GM11168 (cell line): ENCODE measurements at regions not wholly inside any gene's neighbourhood (a gene's known extent, or its start where the extent isn't known, plus 50 kb on each side); places are given as distances from the start of the nearest gene placed in this dataset.

Experiments used
- in situ Hi-C: fragments of 300-500 bp; cut with MboI; formaldehyde crosslinking; loops from one replicate; pipeline ENCODE4 v1.12.0; 2022; ENCODE audit warnings: low sequenced_read_pairs; ENCODE audit not compliant: unreplicated experiment

- in situ Hi-C loops = no loop called here
Observed at GRCh38 chr3:103089758-103090157, 654.9 kb downstream of the ZPLD1 start.

- in situ Hi-C loops = no loop called here
Observed at GRCh38 chr3:103105206-103105605, 670.4 kb downstream of the ZPLD1 start.

GRCh38 chr3:103112273-103112672 is 677.5 kb downstream of the ZPLD1 start:
- in situ Hi-C loops = no loop called here

DNA sequence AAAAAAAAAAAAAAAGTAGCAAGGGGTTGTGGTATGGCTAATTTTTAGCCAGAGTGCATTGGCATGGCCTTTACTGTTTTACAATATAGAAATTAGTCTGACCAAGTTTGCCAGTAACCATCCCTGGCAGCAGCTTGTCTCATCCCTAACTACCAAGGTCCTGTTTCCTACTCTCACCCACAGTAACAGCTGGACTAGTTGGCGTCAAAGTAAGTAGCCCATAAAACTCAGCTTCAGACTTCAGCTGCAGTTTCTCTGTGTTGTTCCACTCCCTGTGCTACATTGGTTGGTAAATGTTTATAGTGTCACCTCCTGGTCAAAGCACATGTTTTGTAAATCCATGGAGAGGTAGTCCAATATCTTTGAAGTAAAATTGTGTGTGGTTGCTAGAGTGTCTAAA is 691.3 kb downstream of the ZPLD1 start:
- in situ Hi-C loops = no loop called here

GRCh38 chr3:103127098-103127630 is 692.3 kb downstream of the ZPLD1 start:
- in situ Hi-C loops = no loop called here

- in situ Hi-C loops = no loop called here
Observed at GRCh38 chr3:103127737-103128136, 692.9 kb downstream of the ZPLD1 start.

DNA sequence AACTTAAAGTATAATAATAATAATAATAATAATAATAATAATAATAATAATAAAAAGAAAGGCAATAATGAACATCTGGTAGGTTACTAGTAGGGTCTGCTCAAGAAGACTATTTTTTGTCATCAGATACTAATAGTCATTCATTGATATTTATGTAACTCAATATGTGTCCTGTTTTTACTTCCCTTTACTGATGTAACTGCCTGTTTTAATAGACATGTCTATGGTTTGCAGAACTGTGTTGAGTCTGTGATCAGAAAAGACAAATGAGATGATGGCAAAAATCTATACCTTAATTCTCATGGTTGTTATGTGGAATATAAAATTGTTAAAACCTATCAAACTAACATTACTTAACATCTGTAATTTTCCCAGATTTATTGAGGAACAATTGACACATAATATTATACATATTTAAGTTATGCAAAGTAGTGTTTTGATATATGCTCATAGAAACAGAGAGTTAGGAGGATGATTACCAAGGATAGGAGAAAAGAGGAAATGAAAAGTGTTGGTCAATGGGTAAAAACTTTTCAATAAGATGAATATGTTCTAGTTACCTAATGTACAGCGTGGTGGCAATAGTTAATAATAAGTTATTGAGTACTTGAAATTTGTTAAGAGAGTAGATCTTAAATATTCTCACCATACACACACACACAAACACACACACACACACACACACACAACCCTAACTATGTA is 699.4 kb downstream of the ZPLD1 start:
- in situ Hi-C loops = no loop called here

- in situ Hi-C loops = no loop called here
Observed at GRCh38 chr3:103136621-103137020, 701.8 kb downstream of the ZPLD1 start.

DNA sequence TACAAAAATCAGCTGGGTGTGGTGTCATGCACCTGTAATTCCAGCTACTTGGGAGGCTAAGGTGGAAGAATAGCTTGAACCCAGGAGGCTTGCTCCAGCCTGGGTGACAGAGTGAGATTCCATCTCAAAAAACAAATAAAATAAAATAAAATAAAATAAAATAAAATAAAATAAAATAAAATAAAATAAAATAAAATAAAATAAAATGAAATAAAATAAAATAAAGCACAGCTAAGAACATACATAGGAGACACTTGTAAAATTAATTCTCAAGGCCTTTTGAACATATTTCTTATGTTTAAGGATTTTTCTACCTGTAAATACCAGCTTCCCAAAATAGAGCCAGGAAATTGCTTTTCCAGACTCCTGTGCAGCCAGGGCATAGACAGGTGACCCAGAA is 703.0 kb downstream of the ZPLD1 start:
- in situ Hi-C loops = no loop called here

GRCh38 chr3:103158183-103158582 is 723.4 kb downstream of the ZPLD1 start:
- in situ Hi-C loops = no loop called here

DNA sequence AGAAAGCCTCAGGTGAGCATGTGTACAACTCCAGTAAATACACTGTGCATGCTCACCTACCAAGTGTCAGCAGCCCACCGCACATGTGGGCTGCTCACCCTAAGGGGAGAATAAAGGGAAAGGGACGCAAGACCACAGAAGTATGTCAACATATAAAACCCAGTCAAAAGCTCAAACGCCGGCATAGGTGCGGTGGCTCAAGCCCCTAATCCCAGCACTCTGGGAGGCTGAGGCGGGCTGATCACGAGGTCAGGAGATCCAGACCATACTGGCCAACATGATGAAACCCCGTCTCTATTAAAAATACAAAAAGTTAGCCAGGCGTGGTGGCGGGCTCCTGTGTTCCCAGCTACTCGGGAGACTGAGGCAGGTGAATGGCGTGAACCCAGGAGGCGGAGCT is 732.1 kb downstream of the ZPLD1 start:
- in situ Hi-C loops = no loop called here

DNA sequence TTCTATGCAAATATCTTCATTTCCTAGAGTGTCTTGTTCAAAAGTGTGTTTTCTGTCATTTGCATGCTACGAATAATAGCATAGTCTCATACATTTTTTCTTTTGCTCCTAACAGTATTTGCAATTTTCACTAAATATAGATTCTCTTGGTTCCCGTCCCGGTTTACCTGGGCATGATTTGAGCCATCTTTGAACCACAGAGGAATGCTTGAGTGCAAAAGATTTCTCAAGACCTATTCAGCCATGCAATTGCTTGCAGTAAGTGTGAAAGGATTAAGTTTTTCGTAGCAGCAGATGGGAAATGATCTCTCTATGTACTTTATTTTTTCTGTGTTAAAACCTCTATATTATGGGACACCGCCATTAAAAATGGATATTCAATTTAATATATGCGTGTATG is 733.0 kb downstream of the ZPLD1 start:
- in situ Hi-C loops = no loop called here

DNA sequence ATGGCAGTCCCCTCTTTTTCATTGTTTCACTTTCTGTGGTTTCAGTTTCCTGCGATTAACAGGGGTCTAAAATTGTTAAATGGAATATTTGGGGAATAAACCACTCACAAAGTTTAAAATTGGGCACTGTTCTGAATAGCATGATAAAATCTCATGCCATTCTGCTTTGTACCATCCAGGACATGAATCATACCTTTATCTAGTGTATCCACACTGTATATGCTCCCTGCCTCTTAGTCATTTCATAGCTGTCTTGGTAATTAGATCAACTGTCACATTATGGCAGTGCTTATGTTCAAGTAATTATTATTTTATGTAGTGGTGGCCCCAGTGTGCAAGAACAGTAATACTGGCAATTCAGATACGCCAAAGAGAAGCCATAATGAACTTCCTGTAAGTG is 734.5 kb downstream of the ZPLD1 start:
- in situ Hi-C loops = no loop called here

- in situ Hi-C loops = no loop called here
Observed at GRCh38 chr3:103170651-103171050, 735.8 kb downstream of the ZPLD1 start.

DNA sequence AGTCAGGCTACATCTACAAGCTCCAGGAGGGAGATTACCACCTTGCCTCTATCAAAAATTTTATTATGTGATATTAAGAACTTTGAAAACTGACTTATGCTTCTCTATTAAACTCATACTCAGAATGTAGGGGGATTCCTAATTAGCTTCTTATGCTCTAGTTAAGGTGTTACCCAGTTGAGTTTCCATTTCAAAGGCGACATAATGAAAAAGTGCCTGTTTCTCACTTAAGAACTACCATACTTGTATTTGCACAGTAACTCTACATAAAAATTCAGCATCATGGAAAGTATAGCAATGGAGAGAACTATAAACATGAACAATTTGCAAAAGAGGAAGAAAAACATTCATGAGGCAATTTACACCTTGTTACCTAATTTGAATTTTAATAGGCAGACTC is 739.1 kb downstream of the ZPLD1 start:
- in situ Hi-C loops = no loop called here

GRCh38 chr3:103181160-103181559 is 746.3 kb downstream of the ZPLD1 start:
- in situ Hi-C loops = no loop called here

DNA sequence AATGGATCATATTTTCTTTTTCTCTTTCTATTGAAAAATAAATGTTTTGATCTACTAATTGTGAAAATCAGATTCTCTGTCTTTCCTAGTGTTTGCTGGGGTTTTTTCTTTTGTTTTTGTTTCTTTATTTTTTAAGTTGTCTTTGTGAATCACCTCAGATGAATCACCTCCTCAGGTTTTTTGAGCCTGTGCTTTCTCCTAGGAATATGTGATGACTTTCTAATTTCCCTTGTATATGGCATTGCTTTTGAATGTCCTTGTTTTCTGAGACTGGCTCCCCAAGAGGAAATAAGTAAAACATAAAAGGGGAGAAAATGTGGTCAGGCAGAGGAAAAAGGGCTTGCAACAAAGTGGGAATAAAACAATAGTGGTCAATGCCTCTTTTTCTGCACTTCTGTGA is 750.0 kb downstream of the ZPLD1 start:
- in situ Hi-C loops = no loop called here

DNA sequence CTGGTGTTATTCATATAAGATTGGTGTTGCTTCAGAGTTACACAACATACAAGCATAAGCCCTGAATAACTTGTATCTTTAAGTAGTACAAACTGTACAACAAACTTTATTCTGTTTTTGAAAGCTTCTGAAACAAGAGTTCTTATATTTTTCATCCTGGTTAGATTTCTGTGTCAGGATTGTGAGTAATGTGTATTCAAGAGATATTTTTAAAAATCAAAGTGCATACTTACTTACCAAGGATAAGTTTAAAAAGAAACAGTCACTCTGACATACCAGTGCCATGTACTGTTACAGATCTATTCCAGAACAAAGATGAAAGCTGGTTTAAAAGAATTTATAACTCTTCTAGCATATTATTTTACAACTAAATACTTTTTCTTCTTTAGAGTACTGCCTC is 755.1 kb downstream of the ZPLD1 start:
- in situ Hi-C loops = no loop called here

GRCh38 chr3:103195216-103195615 is 760.4 kb downstream of the ZPLD1 start:
- in situ Hi-C loops = no loop called here

GRCh38 chr3:103203441-103203840 is 768.6 kb downstream of the ZPLD1 start:
- in situ Hi-C loops = no loop called here

DNA sequence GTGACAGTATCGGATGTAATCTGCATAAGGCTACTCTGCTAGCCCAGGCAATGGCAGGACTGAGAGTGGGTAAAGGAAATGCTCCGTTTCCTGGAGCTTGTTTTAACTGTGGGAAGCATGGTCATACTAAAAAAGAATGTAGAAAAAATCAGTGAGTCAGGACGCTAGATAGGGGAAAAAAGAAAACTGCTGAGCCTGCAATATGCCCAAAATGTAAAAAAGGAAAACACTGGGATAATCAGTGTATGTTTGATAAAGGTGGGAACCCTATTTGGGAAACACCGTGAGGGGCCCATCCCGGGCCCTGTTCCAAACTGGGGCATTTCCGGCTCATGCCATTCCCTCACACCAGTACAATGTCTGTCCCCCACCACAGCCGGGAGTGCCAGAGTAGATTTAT is 775.8 kb downstream of the ZPLD1 start:
- in situ Hi-C loops = no loop called here

DNA sequence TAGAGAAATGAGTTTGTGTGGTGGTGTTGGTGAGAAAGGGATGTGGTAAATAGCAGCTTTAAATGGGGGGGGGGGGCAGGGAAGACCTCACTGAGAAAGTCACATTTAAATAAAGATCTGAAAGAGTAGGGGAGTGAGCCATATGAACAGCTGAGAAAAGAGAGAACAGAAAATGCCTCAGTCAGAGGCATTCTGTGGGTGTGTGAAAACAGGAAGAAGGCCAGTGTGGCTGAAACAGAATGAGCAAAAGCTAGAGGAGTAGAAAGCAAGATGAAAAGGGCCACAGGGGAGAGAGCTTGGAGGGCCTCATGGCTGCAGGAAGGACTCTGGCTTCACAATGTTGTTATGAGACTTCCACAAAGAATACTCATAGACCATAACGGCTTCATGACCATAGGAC is 783.3 kb downstream of the ZPLD1 start:
- in situ Hi-C loops = no loop called here
